Bronchial epithelial cell (primary cell): ENCODE measurements at regions not wholly inside any gene's neighbourhood (a gene's known extent, or its start where the extent isn't known, plus 50 kb on each side); places are given as distances from the start of the nearest gene placed in this dataset.

Source experiments
- DNase-seq: peaks from one replicate; pipeline ENCODE4 v3.0.0-alpha.2; 2010; ENCODE audit warnings: low read depth
- FAIRE-seq: peaks from 2 replicates; lab custom pipeline; 2011; peaks lifted over from hg19 to GRCh38; lab: Jason Lieb, UNC
- H3K27me3 ChIP-seq: 2 replicates; pipeline ENCODE4 v1.5.1; 2011; ENCODE audit warnings: low read length; ENCODE audit not compliant: control insufficient read depth, insufficient read depth
- H3K36me3 ChIP-seq: 2 replicates; pipeline ENCODE4 v1.5.1; 2011; ENCODE audit warnings: low read length; ENCODE audit not compliant: control insufficient read depth, insufficient read depth
- H3K4me3 ChIP-seq: 2 replicates; pipeline ENCODE4 v1.5.1; 2011; ENCODE audit warnings: mild to moderate bottlenecking, low read depth, low read length, control low read depth
- CTCF ChIP-seq: IDR thresholded peaks from 2 replicates; pipeline ENCODE4 v1.5.1; 2011; ENCODE audit warnings: mild to moderate bottlenecking, moderate library complexity, low read length, control low read depth, inconsistent platforms; ENCODE audit not compliant: insufficient read depth, severe bottlenecking

- Histone ChIP-seq H3K27me3 (no peaks in the 10 kb centered on the region), H3K4me3 (no peak overlapping the region), H3K36me3 (no peaks in the 10 kb centered on the region)
- FAIRE-seq, result no peak
- no peak for TF ChIP-seq CTCF
- DNase-seq, result no peak
These were observed 562.8 kb upstream of the SGCG start for GRCh38 chr13:22618002-22618401.

GRCh38 chr13:22625691-22626090 is 555.1 kb upstream of the SGCG start:
- FAIRE-seq (no peak), DNase-seq (no peak)
- no peak overlapping the region for H3K4me3 ChIP-seq
- H3K36me3 ChIP-seq, result no peaks in the 10 kb centered on the region
- no peak for TF ChIP-seq CTCF
- no peaks in the 10 kb centered on the region for H3K27me3 ChIP-seq

- Histone ChIP-seq H3K36me3 (no peaks in the 10 kb centered on the region), H3K27me3 (no peaks in the 10 kb centered on the region), H3K4me3 (no peak overlapping the region)
- FAIRE-seq (no peak), DNase-seq (no peak)
- TF ChIP-seq CTCF, result no peak
These were observed 551.4 kb upstream of the SGCG start for GRCh38 chr13:22629374-22629773.

GRCh38 chr13:22642088-22642487 is 538.7 kb upstream of the SGCG start:
- no peak for DNase-seq
- no peak for FAIRE-seq
- Histone ChIP-seq H3K36me3 (no peaks in the 10 kb centered on the region), H3K4me3 (no peak overlapping the region), H3K27me3 (no peaks in the 10 kb centered on the region)
- no peak for TF ChIP-seq CTCF

GRCh38 chr13:22644941-22645340 is 535.8 kb upstream of the SGCG start:
- Histone ChIP-seq H3K27me3 (no peaks in the 10 kb centered on the region), H3K36me3 (no peaks in the 10 kb centered on the region), H3K4me3 (no peak overlapping the region)
- FAIRE-seq, result no peak
- DNase-seq, result no peak
- no peak for TF ChIP-seq CTCF

- no peaks in the 10 kb centered on the region for H3K27me3 ChIP-seq
- TF ChIP-seq CTCF, result no peak
- no peak for FAIRE-seq
- no peak for DNase-seq
- H3K4me3 ChIP-seq, result no peak overlapping the region
- H3K36me3 ChIP-seq, result no peaks in the 10 kb centered on the region
These were observed 533.5 kb upstream of the SGCG start for GRCh38 chr13:22647156-22647850.
